ENCODE measurements at regions not wholly inside any gene's neighbourhood (a gene's known extent, or its start where the extent isn't known, plus 50 kb on each side); places are given as distances from the start of the nearest gene placed in this dataset.

DNA sequence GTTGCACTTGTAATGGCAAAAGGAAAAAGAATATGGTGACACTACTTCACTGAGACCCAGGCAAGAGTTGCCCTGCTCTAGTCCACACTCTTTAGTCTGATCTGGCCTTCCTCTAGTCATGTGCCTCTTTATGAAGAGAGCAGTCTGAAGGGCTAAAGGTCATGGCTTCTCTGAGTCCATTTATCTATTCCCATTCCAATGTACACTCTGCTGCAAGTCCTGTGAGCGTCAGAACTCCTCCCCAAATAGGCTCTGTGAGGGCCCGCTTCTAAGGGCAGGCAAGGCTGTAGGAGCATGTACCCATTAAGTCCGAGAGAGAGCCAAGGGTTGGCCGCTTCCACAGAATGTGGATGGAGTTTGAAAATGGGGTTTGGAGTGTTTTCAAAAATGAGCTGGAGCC lies 209.3 kb downstream of the AHR start:
- no peak overlapping the region for H3K4me3 ChIP-seq (ENCODE audit: low read length)
- no peaks in the 10 kb centered on the region for H3K79me2 ChIP-seq (ENCODE audit: low read length)
- H3K9me3 ChIP-seq (ENCODE audit: insufficient read depth, low read length): no peaks in the 10 kb centered on the region
- no peaks in the 10 kb centered on the region for H4K20me1 ChIP-seq (ENCODE audit: insufficient read depth, low read length)
- peaks cover 5% of the 10 kb centered on the region for H3K36me3 ChIP-seq (replicated peaks; ENCODE audit: low read depth, low read length)
- no peak overlapping the region for H2AFZ ChIP-seq (ENCODE audit: low read depth, low read length)
- H3K4me1 ChIP-seq (ENCODE audit: low read length): peaks cover 34% of the 10 kb centered on the region
- H3K27ac ChIP-seq (ENCODE audit: low read length): no peak overlapping the region
- no peaks in the 10 kb centered on the region for H3K27me3 ChIP-seq (ENCODE audit: low read depth, low read length)
- H3K4me2 ChIP-seq (ENCODE audit: low read length): no peak overlapping the region
- H3K9ac ChIP-seq (ENCODE audit: low read length): no peak overlapping the region
- no peak for TF ChIP-seq EZH2phosphoT487 (IDR thresholded peaks at IDR 0.05; ENCODE audit: low read depth)
- TF ChIP-seq, protein P1, sequence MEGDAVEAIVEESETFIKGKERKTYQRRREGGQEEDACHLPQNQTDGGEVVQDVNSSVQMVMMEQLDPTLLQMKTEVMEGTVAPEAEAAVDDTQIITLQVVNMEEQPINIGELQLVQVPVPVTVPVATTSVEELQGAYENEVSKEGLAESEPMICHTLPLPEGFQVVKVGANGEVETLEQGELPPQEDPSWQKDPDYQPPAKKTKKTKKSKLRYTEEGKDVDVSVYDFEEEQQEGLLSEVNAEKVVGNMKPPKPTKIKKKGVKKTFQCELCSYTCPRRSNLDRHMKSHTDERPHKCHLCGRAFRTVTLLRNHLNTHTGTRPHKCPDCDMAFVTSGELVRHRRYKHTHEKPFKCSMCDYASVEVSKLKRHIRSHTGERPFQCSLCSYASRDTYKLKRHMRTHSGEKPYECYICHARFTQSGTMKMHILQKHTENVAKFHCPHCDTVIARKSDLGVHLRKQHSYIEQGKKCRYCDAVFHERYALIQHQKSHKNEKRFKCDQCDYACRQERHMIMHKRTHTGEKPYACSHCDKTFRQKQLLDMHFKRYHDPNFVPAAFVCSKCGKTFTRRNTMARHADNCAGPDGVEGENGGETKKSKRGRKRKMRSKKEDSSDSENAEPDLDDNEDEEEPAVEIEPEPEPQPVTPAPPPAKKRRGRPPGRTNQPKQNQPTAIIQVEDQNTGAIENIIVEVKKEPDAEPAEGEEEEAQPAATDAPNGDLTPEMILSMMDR (IDR thresholded peaks at IDR 0.05; ENCODE audit: low read depth, low read length): no peak

DNA sequence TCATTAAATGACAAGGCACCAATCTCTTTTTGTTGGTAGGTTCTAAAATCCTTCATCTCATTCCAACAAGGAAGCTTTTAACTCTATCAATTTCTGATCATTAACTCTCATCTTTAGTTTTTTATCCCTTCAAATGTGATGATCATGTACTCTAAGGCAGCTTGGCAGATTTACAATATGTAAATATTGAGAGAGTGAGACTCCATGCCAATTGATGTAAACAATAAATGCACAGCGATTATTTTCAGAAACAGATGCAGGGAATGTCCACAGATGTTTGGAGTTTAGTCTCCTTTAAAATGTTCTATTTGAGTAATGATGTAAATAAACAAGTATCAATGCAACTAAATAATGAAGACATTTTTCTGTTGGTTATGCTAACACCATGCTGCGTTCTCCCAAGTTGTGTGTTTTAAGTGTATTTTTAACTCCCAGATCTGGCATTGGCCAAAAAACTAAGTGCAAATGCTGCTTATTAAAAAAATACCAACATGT lies 213.8 kb downstream of the AHR start:
- Histone ChIP-seq H4K20me1 (ENCODE audit: insufficient read depth, low read length) (no peaks in the 10 kb centered on the region), H3K4me1 (ENCODE audit: low read length) (peaks cover 2% of the 10 kb centered on the region; the same call in 1 of the 2 replicates), H3K9me3 (ENCODE audit: insufficient read depth, low read length) (no peaks in the 10 kb centered on the region), H3K4me3 (ENCODE audit: low read length) (no peak overlapping the region), H3K9ac (ENCODE audit: low read length) (no peak overlapping the region), H3K79me2 (ENCODE audit: low read length) (no peaks in the 10 kb centered on the region), H3K4me2 (ENCODE audit: low read length) (no peak overlapping the region), H2AFZ (ENCODE audit: low read depth, low read length) (no peak overlapping the region), H3K27me3 (ENCODE audit: low read depth, low read length) (no peaks in the 10 kb centered on the region), H3K27ac (ENCODE audit: low read length) (no peak overlapping the region), H3K36me3 (replicated peaks; ENCODE audit: low read depth, low read length) (peaks cover 4% of the 10 kb centered on the region)
- TF ChIP-seq, protein P1 (IDR thresholded peaks at IDR 0.05; ENCODE audit: low read depth, low read length): no peak
- no peak for TF ChIP-seq EZH2phosphoT487 (IDR thresholded peaks at IDR 0.05; ENCODE audit: low read depth)

DNA sequence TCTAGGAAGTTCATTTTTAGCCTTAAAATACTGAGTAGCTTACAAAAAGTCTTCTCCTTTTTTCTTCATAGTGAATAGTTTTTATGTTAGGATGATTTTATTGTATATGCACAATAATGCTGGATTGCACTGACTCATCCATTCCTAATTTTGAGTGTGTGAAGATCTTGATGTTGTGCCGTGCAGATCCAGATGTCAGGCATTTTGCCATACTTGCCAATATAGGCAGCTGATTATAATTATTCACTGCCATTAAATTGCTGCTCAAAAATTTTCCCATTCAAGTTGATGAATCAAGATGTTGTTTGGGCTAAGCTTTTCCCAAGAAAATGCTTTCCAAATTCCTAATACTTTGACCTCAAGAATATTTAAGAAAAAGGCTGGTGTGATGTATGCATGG lies 218.3 kb downstream of the AHR start:
- H3K4me2 ChIP-seq (ENCODE audit: low read length): no peak overlapping the region
- no peak overlapping the region for H3K27ac ChIP-seq (ENCODE audit: low read length)
- peaks cover 7% of the 10 kb centered on the region; the same call in 1 of the 2 replicates for H3K79me2 ChIP-seq (ENCODE audit: low read length)
- no peak overlapping the region for H3K9ac ChIP-seq (ENCODE audit: low read length)
- TF ChIP-seq EZH2phosphoT487 (IDR thresholded peaks at IDR 0.05; ENCODE audit: low read depth): no peak
- TF ChIP-seq, protein P1 (IDR thresholded peaks at IDR 0.05; ENCODE audit: low read depth, low read length): no peak
- H3K27me3 ChIP-seq (ENCODE audit: low read depth, low read length): no peaks in the 10 kb centered on the region
- H2AFZ ChIP-seq (ENCODE audit: low read depth, low read length): no peak overlapping the region
- H3K4me3 ChIP-seq (ENCODE audit: low read length): no peak overlapping the region
- H4K20me1 ChIP-seq (ENCODE audit: insufficient read depth, low read length): no peaks in the 10 kb centered on the region
- peaks cover 4% of the 10 kb centered on the region for H3K36me3 ChIP-seq (replicated peaks; ENCODE audit: low read depth, low read length)
- no peaks in the 10 kb centered on the region for H3K9me3 ChIP-seq (ENCODE audit: insufficient read depth, low read length)
- H3K4me1 ChIP-seq (ENCODE audit: low read length): peaks cover 14% of the 10 kb centered on the region

DNA sequence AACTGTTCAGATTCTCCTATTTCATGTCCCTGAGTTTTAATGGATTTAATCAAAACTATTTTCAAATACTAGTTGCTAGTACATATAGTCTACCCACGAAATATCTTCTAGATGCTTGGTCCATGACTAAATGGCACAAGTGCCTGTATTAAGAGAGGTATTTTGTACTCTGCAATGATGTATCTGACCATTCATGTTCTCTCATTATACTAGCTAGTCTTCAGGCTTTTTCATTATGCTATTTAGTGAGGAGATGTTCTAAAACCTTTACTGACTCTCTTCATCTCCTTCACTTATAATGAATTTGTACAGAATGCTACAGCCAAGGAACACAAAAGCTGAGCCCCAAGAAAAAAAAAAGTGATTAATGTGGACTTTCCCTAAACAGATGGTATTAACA lies 222.5 kb downstream of the AHR start:
- H3K4me2 ChIP-seq (ENCODE audit: low read length): peak overlapping the region; percentile 50
- H3K79me2 ChIP-seq (ENCODE audit: low read length): peaks cover 18% of the 10 kb centered on the region; the same call in 1 of the 2 replicates
- peaks cover 4% of the 10 kb centered on the region for H3K36me3 ChIP-seq (replicated peaks; ENCODE audit: low read depth, low read length)
- no peaks in the 10 kb centered on the region for H3K9me3 ChIP-seq (ENCODE audit: insufficient read depth, low read length)
- H3K9ac ChIP-seq (ENCODE audit: low read length): peak overlapping the region; percentile 81; the same call in 1 of the 2 replicates
- peak overlapping the region; percentile 5; the same call in 1 of the 2 replicates for H3K27ac ChIP-seq (ENCODE audit: low read length)
- no peak overlapping the region for H2AFZ ChIP-seq (ENCODE audit: low read depth, low read length)
- H3K4me3 ChIP-seq (ENCODE audit: low read length): peak overlapping the region; percentile 20; the same call in 1 of the 2 replicates
- no peak for TF ChIP-seq EZH2phosphoT487 (IDR thresholded peaks at IDR 0.05; ENCODE audit: low read depth)
- TF ChIP-seq, protein P1 (IDR thresholded peaks at IDR 0.05; ENCODE audit: low read depth, low read length): no peak
- peaks cover 51% of the 10 kb centered on the region for H3K4me1 ChIP-seq (ENCODE audit: low read length)
- no peaks in the 10 kb centered on the region for H4K20me1 ChIP-seq (ENCODE audit: insufficient read depth, low read length)
- no peaks in the 10 kb centered on the region for H3K27me3 ChIP-seq (ENCODE audit: low read depth, low read length)
